Gastrocnemius medialis (tissue), 4 donors: ENCODE measurements at regions not wholly inside any gene's neighbourhood (a gene's known extent, or its start where the extent isn't known, plus 50 kb on each side); places are given as distances from the start of the nearest gene placed in this dataset.
"Not testable (repeated sequence)": the region's sequence is repeated elsewhere in the genome, so short reads cannot be mapped to it uniquely, and the experiment has no call there.

Experiments used
- ATAC-seq, 2 donors: fragments of 150-250 bp; one replicate each; pipeline ENCODE4 v1.9.1; 2016
- DNase-seq, 2 donors: peaks; one replicate each; pipeline ENCODE4 v3.0.0-alpha.2; 2019
- H3K27ac ChIP-seq, 4 donors: fragments of 200-600 bp; sonication (generic); 1 replicate in 1 of 4; 2 replicates in 3 of 4; pipeline ENCODE4 v1.5.1; 2016 to 2018; ENCODE audit warnings: mild to moderate bottlenecking in 2 of 4, moderate library complexity in 1 of 4
- H3K27me3 ChIP-seq, 3 donors: fragments of 200-600 bp; sonication (generic) in 2 of 3; 1 replicate in 1 of 3; 2 replicates in 2 of 3; pipeline versions ENCODE4 v1.5.1 to v1.6.0; 2016 to 2019; ENCODE audit warnings: mild to moderate bottlenecking in 1 of 3, moderate library complexity in 1 of 3
- H3K36me3 ChIP-seq, 2 donors: fragments of 200-600 bp; sonication (generic) in 1 of 2; one replicate each; pipeline ENCODE4 v1.5.1; 2017 to 2018
- H3K4me1 ChIP-seq, 2 donors: fragments of 200-600 bp; sonication (generic) in 1 of 2; one replicate each; pipeline ENCODE4 v1.5.1; 2016 to 2017; ENCODE audit warnings: mild to moderate bottlenecking in 2 of 2
- H3K4me3 ChIP-seq, 4 donors: fragments of 200-600 bp; sonication (generic) in 3 of 4; 1 replicate in 1 of 4; 2 replicates in 3 of 4; pipeline ENCODE4 v1.5.1; 2016 to 2019; ENCODE audit warnings: mild to moderate bottlenecking in 2 of 4
- H3K9me3 ChIP-seq, 3 donors: fragments of 200-600 bp; sonication (generic) in 2 of 3; 1 replicate in 1 of 3; 2 replicates in 2 of 3; pipeline ENCODE4 v1.5.1; 2016 to 2019
- POLR2A ChIP-seq, 2 donors: fragments of 450-650 bp; IDR thresholded peaks; one replicate each; pipeline ENCODE4 v1.6.1; 2017; ENCODE audit warnings: antibody characterized with exemption in 2 of 2, mild to moderate bottlenecking in 2 of 2, moderate library complexity in 2 of 2
- in situ Hi-C, 4 donors: fragments of 200-750 bp; cut with MboI; loops; one replicate each; pipeline versions ENCODE4 v1.15.0 to v1.8.0; 2017; ENCODE audit warnings: low sequenced_read_pairs in 4 of 4
- intact Hi-C: fragments of 100-400 bp; cut with DNase I; formaldehyde crosslinking; loops from one replicate; pipeline ENCODE4 v1.15.1; 2023; ENCODE audit warnings: low total_unique reads
- TF ChIP-seq, protein P1 (sequence below), 5 experiments: fragments of 450-650 bp in 3 of 5; fragments of 200-600 bp in 2 of 5; sonication (generic) in 2 of 5; IDR thresholded peaks in 4 of 5; conservative IDR thresholded peaks in 1 of 5; 1 replicate in 4 of 5; 2 replicates in 1 of 5; pipeline ENCODE4 v1.5.1; 2016 to 2019; ENCODE audit warnings: antibody characterized with exemption in 5 of 5, mild to moderate bottlenecking in 3 of 5, moderate library complexity in 3 of 5

DNA sequence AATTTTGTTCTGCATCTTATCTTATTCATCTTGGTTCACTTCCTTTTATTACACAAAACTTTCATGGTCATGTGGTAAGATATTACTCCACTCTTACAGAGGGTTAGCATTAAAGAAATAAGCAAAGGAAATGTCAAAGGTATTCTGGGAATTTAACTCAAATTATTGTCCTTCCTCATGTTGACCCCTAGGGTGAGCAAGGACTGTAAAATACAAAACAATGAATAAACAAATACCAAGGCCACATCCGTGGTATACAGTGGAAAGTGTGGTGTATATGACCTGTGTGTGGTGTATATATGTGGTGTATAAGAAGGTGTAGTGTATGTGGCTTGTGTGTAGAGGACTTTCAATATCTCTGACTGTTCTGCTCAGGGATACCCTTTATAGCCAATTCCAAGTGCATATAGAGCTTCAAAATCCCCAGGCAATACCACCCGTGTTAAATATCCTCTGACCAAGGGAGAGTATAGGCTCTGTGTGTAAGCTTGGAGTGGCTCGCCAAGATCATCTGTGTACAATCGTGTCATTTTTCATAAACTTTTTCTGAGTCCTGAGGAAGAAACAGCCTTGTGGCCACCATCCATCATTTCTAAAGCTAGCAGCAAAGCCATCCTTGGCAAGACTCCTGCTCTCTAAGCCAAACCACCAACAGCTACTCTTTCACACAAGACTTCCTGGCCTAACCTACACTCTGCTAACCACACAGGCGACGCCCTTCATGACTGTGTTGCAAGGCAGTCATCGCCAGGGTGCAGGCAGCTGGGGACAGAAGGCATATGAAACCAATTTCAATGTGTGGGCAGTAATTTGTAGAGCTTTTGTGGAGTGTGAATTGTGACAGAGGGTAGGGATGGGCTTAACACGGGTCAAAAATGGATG, 548.0 kb downstream of the ETS1 start:
- in situ Hi-C loops, result loop anchor here in 2 of 4 donors (25.0 kb wide), 2 partner anchors 598 to 798 kb away; no protein-coding TSS in a partner anchor

DNA sequence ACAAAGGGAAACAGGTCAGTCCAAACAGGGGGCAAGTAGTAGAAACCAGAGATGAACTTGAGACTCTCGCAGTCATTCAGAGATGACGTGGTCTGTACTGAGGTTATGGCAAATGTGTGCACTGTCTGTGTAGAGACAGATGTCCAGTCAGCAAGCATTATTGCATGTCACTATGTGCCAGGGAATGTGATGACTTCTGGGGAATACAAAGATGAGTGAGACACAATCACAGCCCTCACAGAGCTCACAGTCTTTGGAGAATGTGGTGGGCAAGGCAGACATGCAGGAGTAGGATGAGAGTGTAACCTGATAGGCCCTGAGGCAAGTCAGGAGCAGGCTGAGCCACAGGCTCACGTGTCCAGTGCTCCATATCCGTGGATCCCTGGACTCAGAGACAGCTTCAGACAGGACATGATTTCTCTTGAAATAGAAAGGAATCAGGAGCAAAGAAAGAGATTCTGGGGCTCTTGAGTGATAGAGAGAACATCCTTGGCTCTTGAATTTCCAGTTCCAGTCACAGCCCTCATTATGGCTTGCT, 550.7 kb downstream of the ETS1 start:
- H3K27ac ChIP-seq, result no peak overlapping the region
- no peaks in the 10 kb centered on the region for H3K4me1 ChIP-seq
- ATAC-seq (no peak), DNase-seq (no peak)
- H3K27me3 ChIP-seq, result no peaks in the 10 kb centered on the region
- H3K36me3 ChIP-seq, result no peaks in the 10 kb centered on the region
- no peaks in the 10 kb centered on the region for H3K9me3 ChIP-seq
- no peak overlapping the region for H3K4me3 ChIP-seq
- in situ Hi-C loops (loop anchor here in 2 of 4 donors (25.0 kb wide), 2 partner anchors 601 to 801 kb away; no protein-coding TSS in a partner anchor), intact Hi-C loops (no loop called here)
- TF ChIP-seq POLR2A (IDR thresholded peaks at IDR 0.05), result no peak
- TF ChIP-seq, protein P1, sequence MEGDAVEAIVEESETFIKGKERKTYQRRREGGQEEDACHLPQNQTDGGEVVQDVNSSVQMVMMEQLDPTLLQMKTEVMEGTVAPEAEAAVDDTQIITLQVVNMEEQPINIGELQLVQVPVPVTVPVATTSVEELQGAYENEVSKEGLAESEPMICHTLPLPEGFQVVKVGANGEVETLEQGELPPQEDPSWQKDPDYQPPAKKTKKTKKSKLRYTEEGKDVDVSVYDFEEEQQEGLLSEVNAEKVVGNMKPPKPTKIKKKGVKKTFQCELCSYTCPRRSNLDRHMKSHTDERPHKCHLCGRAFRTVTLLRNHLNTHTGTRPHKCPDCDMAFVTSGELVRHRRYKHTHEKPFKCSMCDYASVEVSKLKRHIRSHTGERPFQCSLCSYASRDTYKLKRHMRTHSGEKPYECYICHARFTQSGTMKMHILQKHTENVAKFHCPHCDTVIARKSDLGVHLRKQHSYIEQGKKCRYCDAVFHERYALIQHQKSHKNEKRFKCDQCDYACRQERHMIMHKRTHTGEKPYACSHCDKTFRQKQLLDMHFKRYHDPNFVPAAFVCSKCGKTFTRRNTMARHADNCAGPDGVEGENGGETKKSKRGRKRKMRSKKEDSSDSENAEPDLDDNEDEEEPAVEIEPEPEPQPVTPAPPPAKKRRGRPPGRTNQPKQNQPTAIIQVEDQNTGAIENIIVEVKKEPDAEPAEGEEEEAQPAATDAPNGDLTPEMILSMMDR (IDR thresholded peaks at IDR 0.05 in 4 of 5, conservative IDR thresholded peaks at IDR 0.05 in 1 of 5), result no peak

More for the DNA sequence above, 548.0 kb downstream of the ETS1 start:
- DNase-seq (peak in 1 of 2 donors; percentile 51), ATAC-seq (peak; percentile 58 to 70)
- Histone ChIP-seq H3K4me3 (no peak overlapping the region), H3K4me1 (no peaks in the 10 kb centered on the region), H3K27me3 (no peaks in the 10 kb centered on the region), H3K27ac (no peak overlapping the region), H3K9me3 (no peaks in the 10 kb centered on the region), H3K36me3 (no peaks in the 10 kb centered on the region)
- intact Hi-C loops, result no loop called here
- TF ChIP-seq, protein P1 (IDR thresholded peaks at IDR 0.05 in 4 of 5, conservative IDR thresholded peaks at IDR 0.05 in 1 of 5), result peak in 1 of 5 experiments; percentile 14
- TF ChIP-seq POLR2A (IDR thresholded peaks at IDR 0.05), result no peak

DNA sequence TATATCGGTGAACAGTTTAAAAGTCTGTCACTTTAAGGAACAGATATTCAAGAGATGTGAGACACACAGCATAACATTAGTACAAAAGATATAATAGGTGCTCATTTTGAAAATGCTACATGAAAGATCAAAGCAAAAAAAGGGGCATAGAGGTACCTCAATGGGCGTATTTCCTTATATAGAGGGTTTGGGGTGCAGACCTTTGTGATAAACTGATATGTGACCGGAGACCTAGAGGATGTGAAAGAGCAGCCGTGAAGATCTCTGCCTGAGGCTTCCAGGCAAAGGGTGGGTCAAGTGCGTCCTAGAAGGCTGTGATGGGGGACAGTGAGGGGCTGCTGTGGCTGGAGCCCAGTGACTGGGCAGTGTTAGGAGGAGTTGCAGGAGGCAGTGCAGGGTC, 551.4 kb downstream of the ETS1 start:
- in situ Hi-C loops, result loop anchor here in 2 of 4 donors (25.0 kb wide), 2 partner anchors 601 to 801 kb away; no protein-coding TSS in a partner anchor
- H3K9me3 ChIP-seq, result no peaks in the 10 kb centered on the region
- TF ChIP-seq, protein P1 (IDR thresholded peaks at IDR 0.05 in 4 of 5, conservative IDR thresholded peaks at IDR 0.05 in 1 of 5), result no peak
- TF ChIP-seq POLR2A (IDR thresholded peaks at IDR 0.05), result no peak
- H3K4me1 ChIP-seq, result no peaks in the 10 kb centered on the region
- no peak overlapping the region for H3K4me3 ChIP-seq
- intact Hi-C loops, result no loop called here
- H3K27me3 ChIP-seq, result no peaks in the 10 kb centered on the region
- no peak for DNase-seq
- no peaks in the 10 kb centered on the region for H3K36me3 ChIP-seq
- no peak overlapping the region for H3K27ac ChIP-seq
- ATAC-seq, result no peak

DNA sequence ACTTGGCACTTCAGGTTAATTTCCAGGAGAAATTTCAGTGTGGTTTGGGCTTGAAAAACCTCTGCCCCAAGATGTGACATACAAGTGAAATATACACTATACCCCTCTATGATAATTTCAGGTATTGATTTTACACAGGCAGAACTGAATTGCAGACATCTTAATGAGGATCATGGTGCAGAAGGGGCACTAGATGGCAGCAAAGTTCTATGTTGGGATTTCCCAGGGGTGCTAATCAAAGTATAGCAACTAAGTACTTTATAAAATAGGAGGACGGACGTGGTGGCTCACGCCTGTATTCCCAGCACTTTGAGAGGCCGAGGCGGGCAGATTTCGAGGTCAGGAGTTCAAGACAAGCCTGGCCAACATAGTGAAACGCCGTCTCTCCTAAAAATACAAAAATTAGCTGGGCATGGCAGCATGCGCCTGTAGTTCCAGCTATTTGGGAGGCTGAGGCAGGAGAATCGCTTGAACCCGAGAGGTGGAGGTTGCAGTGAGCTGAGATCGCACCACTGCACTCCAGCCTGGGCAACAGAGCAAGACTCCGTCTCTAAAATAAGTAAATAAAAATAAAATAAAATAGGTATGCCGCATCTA, 555.7 kb downstream of the ETS1 start:
- DNase-seq, ATAC-seq: not testable (repeated sequence)
- intact Hi-C loops, result loop anchor here (2.0 kb wide), 1 partner anchor 125 kb away; no protein-coding TSS in a partner anchor

More for the DNA sequence above, 555.7 kb downstream of the ETS1 start:
- H3K4me3 ChIP-seq, H3K4me1 ChIP-seq, H3K27ac ChIP-seq, H3K9me3 ChIP-seq, H3K27me3 ChIP-seq, H3K36me3 ChIP-seq: not testable (repeated sequence)
- TF ChIP-seq, protein P1 (IDR thresholded peaks at IDR 0.05 in 4 of 5, conservative IDR thresholded peaks at IDR 0.05 in 1 of 5), result peak; percentile 30 to 72 (median 61)
- in situ Hi-C loops, result loop anchor here in 2 of 4 donors (25.0 kb wide), 2 partner anchors 606 to 806 kb away; no protein-coding TSS in a partner anchor
